ENCODE measurements at regions not wholly inside any gene's neighbourhood (a gene's known extent, or its start where the extent isn't known, plus 50 kb on each side); places are given as distances from the start of the nearest gene placed in this dataset.

DNA sequence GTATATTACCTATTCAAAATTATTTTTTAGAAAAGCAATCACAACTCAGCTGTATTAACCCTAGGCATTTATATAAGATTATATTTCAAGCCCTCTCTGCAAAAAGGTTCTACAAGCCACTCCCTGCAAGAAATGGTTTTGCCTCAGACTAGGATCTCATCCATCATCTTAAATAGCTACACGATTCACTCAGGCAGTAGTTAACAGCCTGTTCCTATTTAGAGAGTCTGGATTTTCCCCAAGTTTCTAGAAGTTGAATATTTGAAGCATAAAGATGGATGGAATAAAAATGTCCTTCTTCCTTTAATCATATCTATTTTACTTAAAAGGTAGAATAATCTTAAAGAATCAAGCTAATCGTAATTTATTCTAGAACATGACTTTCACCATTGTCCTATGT, 167.1 kb upstream of the STK17B start:
- TF ChIP-seq, protein P1, sequence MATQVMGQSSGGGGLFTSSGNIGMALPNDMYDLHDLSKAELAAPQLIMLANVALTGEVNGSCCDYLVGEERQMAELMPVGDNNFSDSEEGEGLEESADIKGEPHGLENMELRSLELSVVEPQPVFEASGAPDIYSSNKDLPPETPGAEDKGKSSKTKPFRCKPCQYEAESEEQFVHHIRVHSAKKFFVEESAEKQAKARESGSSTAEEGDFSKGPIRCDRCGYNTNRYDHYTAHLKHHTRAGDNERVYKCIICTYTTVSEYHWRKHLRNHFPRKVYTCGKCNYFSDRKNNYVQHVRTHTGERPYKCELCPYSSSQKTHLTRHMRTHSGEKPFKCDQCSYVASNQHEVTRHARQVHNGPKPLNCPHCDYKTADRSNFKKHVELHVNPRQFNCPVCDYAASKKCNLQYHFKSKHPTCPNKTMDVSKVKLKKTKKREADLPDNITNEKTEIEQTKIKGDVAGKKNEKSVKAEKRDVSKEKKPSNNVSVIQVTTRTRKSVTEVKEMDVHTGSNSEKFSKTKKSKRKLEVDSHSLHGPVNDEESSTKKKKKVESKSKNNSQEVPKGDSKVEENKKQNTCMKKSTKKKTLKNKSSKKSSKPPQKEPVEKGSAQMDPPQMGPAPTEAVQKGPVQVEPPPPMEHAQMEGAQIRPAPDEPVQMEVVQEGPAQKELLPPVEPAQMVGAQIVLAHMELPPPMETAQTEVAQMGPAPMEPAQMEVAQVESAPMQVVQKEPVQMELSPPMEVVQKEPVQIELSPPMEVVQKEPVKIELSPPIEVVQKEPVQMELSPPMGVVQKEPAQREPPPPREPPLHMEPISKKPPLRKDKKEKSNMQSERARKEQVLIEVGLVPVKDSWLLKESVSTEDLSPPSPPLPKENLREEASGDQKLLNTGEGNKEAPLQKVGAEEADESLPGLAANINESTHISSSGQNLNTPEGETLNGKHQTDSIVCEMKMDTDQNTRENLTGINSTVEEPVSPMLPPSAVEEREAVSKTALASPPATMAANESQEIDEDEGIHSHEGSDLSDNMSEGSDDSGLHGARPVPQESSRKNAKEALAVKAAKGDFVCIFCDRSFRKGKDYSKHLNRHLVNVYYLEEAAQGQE (IDR thresholded peaks at IDR 0.05; ENCODE audit: low read depth): no peak
- TF ChIP-seq, protein P2, sequence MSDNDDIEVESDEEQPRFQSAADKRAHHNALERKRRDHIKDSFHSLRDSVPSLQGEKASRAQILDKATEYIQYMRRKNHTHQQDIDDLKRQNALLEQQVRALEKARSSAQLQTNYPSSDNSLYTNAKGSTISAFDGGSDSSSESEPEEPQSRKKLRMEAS (IDR thresholded peaks at IDR 0.05): no peak
- TF ChIP-seq ZBTB7A (IDR thresholded peaks at IDR 0.05; ENCODE audit: low read depth): no peak
- no peak for TF ChIP-seq TAF1 (IDR thresholded peaks at IDR 0.05; ENCODE audit: low read depth)
- no peak for TF ChIP-seq CEBPB (IDR thresholded peaks at IDR 0.05)
- TF ChIP-seq FOXM1 (IDR thresholded peaks at IDR 0.05; ENCODE audit: borderline replicate concordance, low read depth): no peak
- no peak for TF ChIP-seq YY1 (IDR thresholded peaks at IDR 0.05; ENCODE audit: low read depth)
- TF ChIP-seq EGR1 (IDR thresholded peaks at IDR 0.05): no peak
- no peak for TF ChIP-seq EP300 (IDR thresholded peaks at IDR 0.05; ENCODE audit: borderline replicate concordance)
- TF ChIP-seq NFIC (IDR thresholded peaks at IDR 0.05): no peak
